Activated naive CD8-positive, alpha-beta T cell treated with anti-CD3 and anti-CD28 coated beads, Interleukin-2, amount 50 U/mL, for 24 hours (primary cell): ENCODE measurements at regions not wholly inside any gene's neighbourhood (a gene's known extent, or its start where the extent isn't known, plus 50 kb on each side); places are given as distances from the start of the nearest gene placed in this dataset.

ENCODE experiments used
- ATAC-seq: fragments of 150-1000 bp; cut with Tn5 transposase; one replicate; pipeline ENCODE4 v1.10.0; 2021
- DNase-seq: peaks from one replicate; pipeline ENCODE4 v3.0.0; 2021
- H3K27ac Mint-ChIP-seq: one replicate; pipeline ENCODE4 v1.8.0; 2021; ENCODE audit warnings: mild to moderate bottlenecking, mixed read lengths
- H3K27me3 Mint-ChIP-seq: one replicate; pipeline ENCODE4 v1.8.0; 2021; ENCODE audit warnings: mixed read lengths
- H3K36me3 Mint-ChIP-seq: one replicate; pipeline ENCODE4 v1.8.0; 2021; ENCODE audit warnings: low read depth, mixed read lengths
- H3K4me1 Mint-ChIP-seq: one replicate; pipeline ENCODE4 v1.8.0; 2021; ENCODE audit warnings: mixed read lengths
- H3K4me3 Mint-ChIP-seq: one replicate; pipeline ENCODE4 v1.8.0; 2021; ENCODE audit warnings: mild to moderate bottlenecking, moderate library complexity, mixed read lengths
- H3K9me3 Mint-ChIP-seq: one replicate; pipeline ENCODE4 v1.8.0; 2021; ENCODE audit warnings: mixed read lengths

- no peak for ATAC-seq
- Mint-ChIP-seq H3K27ac (no peak overlapping the region), H3K27me3 (no peaks in the 10 kb centered on the region), H3K4me1 (no peaks in the 10 kb centered on the region), H3K9me3 (no peaks in the 10 kb centered on the region), H3K36me3 (no peaks in the 10 kb centered on the region), H3K4me3 (no peak overlapping the region)
- DNase-seq: no peak
These were observed 203.7 kb upstream of the CDH5 start for GRCh38 chr16:66162821-66163220.

- no peaks in the 10 kb centered on the region for H3K27me3 Mint-ChIP-seq
- H3K9me3 Mint-ChIP-seq: no peaks in the 10 kb centered on the region
- no peak for ATAC-seq
- H3K4me1 Mint-ChIP-seq: no peaks in the 10 kb centered on the region
- H3K36me3 Mint-ChIP-seq: no peaks in the 10 kb centered on the region
- no peak overlapping the region for H3K4me3 Mint-ChIP-seq
- no peak overlapping the region for H3K27ac Mint-ChIP-seq
- DNase-seq: no peak
These were observed 204.5 kb upstream of the CDH5 start for GRCh38 chr16:66161942-66162341.

- ATAC-seq: no peak
- Mint-ChIP-seq H3K36me3 (no peaks in the 10 kb centered on the region), H3K27ac (no peak overlapping the region), H3K4me1 (no peaks in the 10 kb centered on the region), H3K27me3 (no peaks in the 10 kb centered on the region), H3K4me3 (no peak overlapping the region), H3K9me3 (no peaks in the 10 kb centered on the region)
- no peak for DNase-seq
These were observed 205.2 kb upstream of the CDH5 start for GRCh38 chr16:66161269-66161668.

GRCh38 chr16:66159987-66160386, 206.5 kb upstream of the CDH5 start:
- H3K36me3 Mint-ChIP-seq: no peaks in the 10 kb centered on the region
- DNase-seq (no peak), ATAC-seq (no peak)
- H3K27me3 Mint-ChIP-seq: no peaks in the 10 kb centered on the region
- H3K4me1 Mint-ChIP-seq: no peaks in the 10 kb centered on the region
- H3K4me3 Mint-ChIP-seq: no peak overlapping the region
- no peak overlapping the region for H3K27ac Mint-ChIP-seq
- H3K9me3 Mint-ChIP-seq: no peaks in the 10 kb centered on the region

GRCh38 chr16:66156538-66156937, 210.0 kb upstream of the CDH5 start:
- Mint-ChIP-seq H3K36me3 (no peaks in the 10 kb centered on the region), H3K4me1 (no peaks in the 10 kb centered on the region), H3K9me3 (no peaks in the 10 kb centered on the region), H3K27ac (no peak overlapping the region), H3K27me3 (peaks cover 4% of the 10 kb centered on the region), H3K4me3 (no peak overlapping the region)
- DNase-seq: no peak
- ATAC-seq: no peak

- no peak for DNase-seq
- no peak overlapping the region for H3K4me3 Mint-ChIP-seq
- no peak overlapping the region for H3K27ac Mint-ChIP-seq
- H3K9me3 Mint-ChIP-seq: no peaks in the 10 kb centered on the region
- peaks cover 1% of the 10 kb centered on the region for H3K4me1 Mint-ChIP-seq
- H3K27me3 Mint-ChIP-seq: peaks cover 4% of the 10 kb centered on the region
- ATAC-seq: no peak
- no peaks in the 10 kb centered on the region for H3K36me3 Mint-ChIP-seq
These were observed 210.6 kb upstream of the CDH5 start for GRCh38 chr16:66155933-66156332.

- H3K27me3 Mint-ChIP-seq: peaks cover 4% of the 10 kb centered on the region
- no peaks in the 10 kb centered on the region for H3K9me3 Mint-ChIP-seq
- no peak for DNase-seq
- H3K4me1 Mint-ChIP-seq: peaks cover 4% of the 10 kb centered on the region
- no peak overlapping the region for H3K4me3 Mint-ChIP-seq
- ATAC-seq: no peak
- no peaks in the 10 kb centered on the region for H3K36me3 Mint-ChIP-seq
- no peak overlapping the region for H3K27ac Mint-ChIP-seq
These were observed 211.7 kb upstream of the CDH5 start for GRCh38 chr16:66154801-66155200.

GRCh38 chr16:66152823-66153393, 213.6 kb upstream of the CDH5 start:
- no peak for ATAC-seq

GRCh38 chr16:66152181-66152580, 214.3 kb upstream of the CDH5 start:
- peaks cover 4% of the 10 kb centered on the region for H3K27me3 Mint-ChIP-seq
- H3K4me1 Mint-ChIP-seq: peaks cover 4% of the 10 kb centered on the region
- no peak overlapping the region for H3K27ac Mint-ChIP-seq
- ATAC-seq: no peak
- H3K4me3 Mint-ChIP-seq: no peak overlapping the region
- no peak for DNase-seq
- no peaks in the 10 kb centered on the region for H3K36me3 Mint-ChIP-seq
- no peaks in the 10 kb centered on the region for H3K9me3 Mint-ChIP-seq

More at GRCh38 chr16:66152823-66153393, 213.6 kb upstream of the CDH5 start:
- no peak for DNase-seq
- Mint-ChIP-seq H3K27me3 (peaks cover 4% of the 10 kb centered on the region), H3K4me1 (peaks cover 4% of the 10 kb centered on the region), H3K9me3 (no peaks in the 10 kb centered on the region), H3K4me3 (no peak overlapping the region), H3K36me3 (no peaks in the 10 kb centered on the region), H3K27ac (no peak overlapping the region)

- Mint-ChIP-seq H3K27ac (no peak overlapping the region), H3K27me3 (peaks cover 4% of the 10 kb centered on the region), H3K36me3 (no peaks in the 10 kb centered on the region), H3K4me3 (no peak overlapping the region), H3K4me1 (peaks cover 4% of the 10 kb centered on the region), H3K9me3 (no peaks in the 10 kb centered on the region)
- ATAC-seq (no peak), DNase-seq (no peak)
These were observed 215.6 kb upstream of the CDH5 start for GRCh38 chr16:66150698-66151482.

GRCh38 chr16:66147291-66147690, 219.2 kb upstream of the CDH5 start:
- Mint-ChIP-seq H3K27ac (no peak overlapping the region), H3K4me1 (peaks cover 4% of the 10 kb centered on the region), H3K27me3 (no peaks in the 10 kb centered on the region), H3K9me3 (no peaks in the 10 kb centered on the region), H3K4me3 (no peak overlapping the region), H3K36me3 (no peaks in the 10 kb centered on the region)
- ATAC-seq (no peak), DNase-seq (no peak)

GRCh38 chr16:66146798-66147197, 219.7 kb upstream of the CDH5 start:
- Mint-ChIP-seq H3K4me1 (peaks cover 4% of the 10 kb centered on the region), H3K27ac (no peak overlapping the region)

GRCh38 chr16:66144641-66145040, 221.8 kb upstream of the CDH5 start:
- H3K4me1 Mint-ChIP-seq: no peaks in the 10 kb centered on the region
- H3K9me3 Mint-ChIP-seq: no peaks in the 10 kb centered on the region
- H3K4me3 Mint-ChIP-seq: no peak overlapping the region
- no peaks in the 10 kb centered on the region for H3K27me3 Mint-ChIP-seq
- ATAC-seq: no peak
- H3K27ac Mint-ChIP-seq: no peak overlapping the region
- no peaks in the 10 kb centered on the region for H3K36me3 Mint-ChIP-seq
- no peak for DNase-seq

More at GRCh38 chr16:66146798-66147197, 219.7 kb upstream of the CDH5 start:
- DNase-seq: no peak
- Mint-ChIP-seq H3K9me3 (no peaks in the 10 kb centered on the region), H3K27me3 (no peaks in the 10 kb centered on the region), H3K36me3 (no peaks in the 10 kb centered on the region), H3K4me3 (no peak overlapping the region)
- no peak for ATAC-seq

- H3K27ac Mint-ChIP-seq: no peak overlapping the region
- H3K27me3 Mint-ChIP-seq: no peaks in the 10 kb centered on the region
- H3K4me1 Mint-ChIP-seq: no peaks in the 10 kb centered on the region
- DNase-seq (no peak), ATAC-seq (no peak)
- H3K9me3 Mint-ChIP-seq: no peaks in the 10 kb centered on the region
- H3K36me3 Mint-ChIP-seq: no peaks in the 10 kb centered on the region
- no peak overlapping the region for H3K4me3 Mint-ChIP-seq
These were observed 223.1 kb upstream of the CDH5 start for GRCh38 chr16:66143415-66143814.

GRCh38 chr16:66141885-66142284, 224.6 kb upstream of the CDH5 start:
- ATAC-seq (no peak), DNase-seq (no peak)
- H3K36me3 Mint-ChIP-seq: no peaks in the 10 kb centered on the region
- no peaks in the 10 kb centered on the region for H3K4me1 Mint-ChIP-seq
- H3K4me3 Mint-ChIP-seq: no peak overlapping the region
- H3K27me3 Mint-ChIP-seq: no peaks in the 10 kb centered on the region
- no peak overlapping the region for H3K27ac Mint-ChIP-seq
- H3K9me3 Mint-ChIP-seq: no peaks in the 10 kb centered on the region
